Activated CD8-positive, alpha-beta T cell treated with anti-CD3 and anti-CD28 coated beads for 36 hours (primary cell): ENCODE measurements at regions not wholly inside any gene's neighbourhood (a gene's known extent, or its start where the extent isn't known, plus 50 kb on each side); places are given as distances from the start of the nearest gene placed in this dataset.

Experiments used
- ATAC-seq: fragments of 200-7000 bp; cut with Tn5 transposase; one replicate; pipeline ENCODE4 v1.10.0; 2021; ENCODE audit warnings: mild to moderate bottlenecking, moderate library complexity
- CTCF ChIA-PET: fragments of 350-600 bp; sonication (Branson Sonifier 250); formaldehyde crosslinking; loops from one replicate; lab custom pipeline; 2021; ENCODE audit warnings: antibody characterized with exemption; lab: Charles Lee
- POLR2A ChIA-PET: fragments of 350-600 bp; sonication (Branson Sonifier 250); formaldehyde crosslinking; loops from one replicate; lab custom pipeline; 2021; ENCODE audit warnings: antibody characterized with exemption; lab: Charles Lee
- DNase-seq: peaks from one replicate; pipeline ENCODE4 v3.0.0-alpha.2; 2020
- H3K27ac Mint-ChIP-seq: one replicate; pipeline ENCODE4 v1.8.0; 2021; ENCODE audit warnings: mild to moderate bottlenecking, mixed read lengths
- H3K27me3 Mint-ChIP-seq: one replicate; pipeline ENCODE4 v1.8.0; 2021; ENCODE audit warnings: mixed read lengths
- H3K36me3 Mint-ChIP-seq: one replicate; pipeline ENCODE4 v1.8.0; 2021; ENCODE audit warnings: low read depth, mixed read lengths
- H3K4me1 Mint-ChIP-seq: one replicate; pipeline ENCODE4 v1.8.0; 2021; ENCODE audit warnings: low read depth, mixed read lengths
- H3K4me3 Mint-ChIP-seq: one replicate; pipeline ENCODE4 v1.8.0; 2021; ENCODE audit warnings: mild to moderate bottlenecking, moderate library complexity, mixed read lengths
- H3K9me3 Mint-ChIP-seq: one replicate; pipeline ENCODE4 v1.8.0; 2021; ENCODE audit warnings: mixed read lengths
- intact Hi-C: fragments of 100-400 bp; cut with micrococcal nuclease; formaldehyde crosslinking; loops from one replicate; pipeline ENCODE4 v1.10.0; 2022
- TF ChIP-seq, protein P1 (sequence below): fragments of 200-600 bp; IDR thresholded peaks from one replicate; pipeline ENCODE4 v1.8.0; 2022; ENCODE audit warnings: antibody characterized with exemption, mild to moderate bottlenecking

DNA sequence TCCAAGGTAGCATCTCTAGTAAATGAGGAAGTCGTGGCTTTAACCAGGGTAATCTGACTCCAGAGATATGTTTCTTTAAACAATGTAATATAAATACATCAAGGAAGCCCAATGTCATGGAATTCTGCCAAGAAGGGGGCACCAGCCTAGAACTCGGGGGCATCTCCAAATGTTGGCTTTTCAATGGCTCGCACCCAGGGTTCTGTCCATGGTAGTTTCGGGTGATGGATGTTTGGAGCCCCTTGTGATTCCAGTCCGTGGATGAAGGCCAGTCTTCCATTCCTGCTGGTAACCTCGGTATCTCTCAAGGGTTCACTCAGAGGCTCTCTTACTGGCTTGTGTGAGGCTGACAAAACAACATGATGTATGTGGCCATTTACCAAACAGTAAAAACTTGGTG, 91.7 kb upstream of the SPHKAP start:
- Mint-ChIP-seq H3K36me3 (no peaks in the 10 kb centered on the region), H3K27ac (no peak overlapping the region), H3K4me1 (no peaks in the 10 kb centered on the region), H3K27me3 (no peaks in the 10 kb centered on the region), H3K9me3 (peaks cover 2% of the 10 kb centered on the region), H3K4me3 (no peak overlapping the region)
- intact Hi-C loops = no loop called here
- CTCF ChIA-PET = no interaction called here
- TF ChIP-seq, protein P1, sequence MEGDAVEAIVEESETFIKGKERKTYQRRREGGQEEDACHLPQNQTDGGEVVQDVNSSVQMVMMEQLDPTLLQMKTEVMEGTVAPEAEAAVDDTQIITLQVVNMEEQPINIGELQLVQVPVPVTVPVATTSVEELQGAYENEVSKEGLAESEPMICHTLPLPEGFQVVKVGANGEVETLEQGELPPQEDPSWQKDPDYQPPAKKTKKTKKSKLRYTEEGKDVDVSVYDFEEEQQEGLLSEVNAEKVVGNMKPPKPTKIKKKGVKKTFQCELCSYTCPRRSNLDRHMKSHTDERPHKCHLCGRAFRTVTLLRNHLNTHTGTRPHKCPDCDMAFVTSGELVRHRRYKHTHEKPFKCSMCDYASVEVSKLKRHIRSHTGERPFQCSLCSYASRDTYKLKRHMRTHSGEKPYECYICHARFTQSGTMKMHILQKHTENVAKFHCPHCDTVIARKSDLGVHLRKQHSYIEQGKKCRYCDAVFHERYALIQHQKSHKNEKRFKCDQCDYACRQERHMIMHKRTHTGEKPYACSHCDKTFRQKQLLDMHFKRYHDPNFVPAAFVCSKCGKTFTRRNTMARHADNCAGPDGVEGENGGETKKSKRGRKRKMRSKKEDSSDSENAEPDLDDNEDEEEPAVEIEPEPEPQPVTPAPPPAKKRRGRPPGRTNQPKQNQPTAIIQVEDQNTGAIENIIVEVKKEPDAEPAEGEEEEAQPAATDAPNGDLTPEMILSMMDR = no peak
- DNase-seq (no peak), ATAC-seq (no peak)
- POLR2A ChIA-PET = no interaction called here

DNA sequence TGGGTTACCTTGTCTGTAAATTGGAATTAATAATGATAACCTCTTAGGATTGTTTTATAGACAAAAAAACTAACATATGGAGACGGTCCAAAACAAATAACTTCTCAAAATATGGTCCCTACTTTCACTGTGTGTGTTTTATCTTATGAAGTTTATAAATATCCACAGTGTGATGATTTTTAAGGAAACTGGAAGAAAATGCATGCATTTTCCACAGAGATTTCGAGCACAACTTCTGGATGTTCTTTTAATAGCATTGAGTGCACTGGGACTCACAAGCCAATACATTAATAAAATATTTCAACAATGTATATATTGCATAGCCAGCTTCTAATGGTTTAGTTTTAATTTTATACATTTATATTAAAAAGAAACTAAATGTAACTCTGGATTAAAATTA, 87.9 kb upstream of the SPHKAP start:
- no peaks in the 10 kb centered on the region for H3K36me3 Mint-ChIP-seq
- TF ChIP-seq, protein P1 = no peak
- ATAC-seq (no peak), DNase-seq (no peak)
- CTCF ChIA-PET = no interaction called here
- H3K27me3 Mint-ChIP-seq = no peaks in the 10 kb centered on the region
- H3K27ac Mint-ChIP-seq = no peak overlapping the region
- H3K4me3 Mint-ChIP-seq = no peak overlapping the region
- intact Hi-C loops = no loop called here
- peaks cover 2% of the 10 kb centered on the region for H3K9me3 Mint-ChIP-seq
- POLR2A ChIA-PET = no interaction called here
- no peaks in the 10 kb centered on the region for H3K4me1 Mint-ChIP-seq

DNA sequence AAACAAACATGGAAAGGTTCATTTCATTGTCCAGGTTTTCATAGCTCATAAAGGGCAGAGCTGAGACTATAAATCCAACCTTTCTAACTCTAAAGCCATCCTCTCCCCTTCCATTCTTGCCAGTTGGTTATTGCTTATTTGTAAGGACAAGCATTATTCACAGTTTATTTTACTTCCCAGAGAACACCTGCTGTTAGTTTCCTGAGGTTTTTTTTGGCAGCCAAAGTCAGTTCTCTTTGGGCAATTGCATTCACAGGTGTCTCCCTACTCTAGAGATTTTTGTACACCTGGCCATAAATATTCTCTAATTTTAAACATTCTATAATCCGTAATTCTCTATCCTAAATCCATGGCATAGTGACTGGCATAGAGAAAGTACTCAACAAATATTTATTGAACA, 87.3 kb upstream of the SPHKAP start:
- DNase-seq (no peak), ATAC-seq (no peak)
- Mint-ChIP-seq H3K36me3 (no peaks in the 10 kb centered on the region), H3K27me3 (no peaks in the 10 kb centered on the region), H3K4me1 (no peaks in the 10 kb centered on the region), H3K27ac (no peak overlapping the region), H3K9me3 (peaks cover 2% of the 10 kb centered on the region), H3K4me3 (no peak overlapping the region)
- intact Hi-C loops = no loop called here
- ChIA-PET CTCF (no interaction called here), POLR2A (no interaction called here)
- TF ChIP-seq, protein P1 = no peak

DNA sequence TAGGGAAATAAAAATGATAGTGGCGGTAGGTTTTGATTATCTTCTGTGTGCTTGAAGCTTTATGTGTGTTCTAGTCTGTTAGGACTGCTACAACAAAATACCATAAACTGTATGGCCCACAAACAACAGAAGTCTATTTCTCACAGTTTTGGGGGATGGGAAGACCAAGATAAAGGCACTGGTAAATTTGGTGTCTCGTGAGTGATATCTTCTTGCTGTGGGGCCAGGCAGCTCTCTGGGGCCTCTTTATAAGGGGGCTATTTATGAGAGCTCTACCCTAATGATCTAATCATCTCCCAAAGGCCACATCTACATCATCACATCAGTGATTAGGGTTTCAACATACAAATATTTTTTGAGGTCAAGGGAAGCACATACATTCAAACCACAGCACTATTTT, 86.8 kb upstream of the SPHKAP start:
- POLR2A ChIA-PET = interaction anchor here (0.6 kb wide), 1 partner anchor 10 kb away, joined by 3 read pairs; no protein-coding TSS in a partner anchor
- peaks cover 2% of the 10 kb centered on the region for H3K9me3 Mint-ChIP-seq
- intact Hi-C loops = no loop called here
- DNase-seq = no peak
- no peaks in the 10 kb centered on the region for H3K4me1 Mint-ChIP-seq
- no peak overlapping the region for H3K4me3 Mint-ChIP-seq
- no peak for ATAC-seq
- H3K27me3 Mint-ChIP-seq = no peaks in the 10 kb centered on the region
- no peaks in the 10 kb centered on the region for H3K36me3 Mint-ChIP-seq
- no peak overlapping the region for H3K27ac Mint-ChIP-seq
- TF ChIP-seq, protein P1 = no peak
- CTCF ChIA-PET = no interaction called here

DNA sequence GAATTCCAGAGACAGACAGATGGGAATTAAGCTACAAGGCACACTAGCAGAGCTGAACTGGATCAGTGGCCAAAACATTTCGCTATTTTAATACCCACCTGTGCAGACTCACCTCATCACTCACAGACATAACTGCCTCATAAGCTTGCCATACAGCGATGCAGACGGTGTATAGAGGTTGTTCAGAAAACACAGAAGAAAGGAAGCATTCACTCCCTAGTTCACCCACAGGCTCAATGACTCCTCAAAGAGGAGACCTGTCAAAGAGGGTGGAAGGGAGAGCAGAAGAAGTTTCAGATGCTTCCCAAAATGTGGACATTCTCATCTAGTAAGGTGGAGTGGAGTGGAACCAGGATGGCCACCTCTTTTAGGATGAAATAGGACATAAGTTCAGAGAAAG, 81.7 kb upstream of the SPHKAP start:
- Mint-ChIP-seq H3K36me3 (no peaks in the 10 kb centered on the region), H3K27ac (no peak overlapping the region), H3K4me3 (no peak overlapping the region), H3K9me3 (peaks cover 4% of the 10 kb centered on the region), H3K27me3 (no peaks in the 10 kb centered on the region), H3K4me1 (no peaks in the 10 kb centered on the region)
- DNase-seq = no peak
- intact Hi-C loops = no loop called here
- TF ChIP-seq, protein P1 = no peak
- ChIA-PET CTCF (interaction anchor here (0.9 kb wide), 1 partner anchor 8 kb away, joined by 3 read pairs; no protein-coding TSS in a partner anchor), POLR2A (no interaction called here)
- ATAC-seq = no peak
